ENCODE measurements at regions not wholly inside any gene's neighbourhood (a gene's known extent, or its start where the extent isn't known, plus 50 kb on each side); places are given as distances from the start of the nearest gene placed in this dataset.

DNA sequence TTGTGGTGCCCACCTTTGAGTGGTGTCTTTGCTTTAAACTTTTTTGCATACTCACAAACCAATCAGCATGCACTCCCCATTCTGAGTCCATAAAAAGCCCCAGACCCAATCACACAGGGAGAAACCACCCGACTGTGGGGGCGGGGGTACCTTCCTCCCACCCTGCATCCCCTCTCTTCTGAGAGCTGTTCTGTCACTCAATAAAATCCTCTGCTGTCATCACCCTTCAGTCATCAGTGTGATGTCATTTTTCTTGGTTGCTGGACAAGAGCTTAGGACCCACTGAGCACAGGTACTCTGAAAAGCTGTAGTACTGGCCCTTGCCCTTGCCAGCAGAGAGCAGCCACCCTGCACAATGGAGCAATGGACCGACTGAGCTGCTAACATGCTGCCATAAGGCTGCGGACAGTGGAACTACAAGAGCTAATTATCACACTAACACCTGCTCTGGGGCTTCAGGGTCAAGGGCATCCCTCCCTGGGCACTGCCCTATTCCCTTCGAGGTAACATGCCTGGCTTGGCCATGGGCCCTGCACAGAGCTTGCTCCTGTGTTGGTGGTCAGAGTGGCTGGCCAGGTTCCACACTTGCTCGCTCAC lies 62.9 kb upstream of the PGRMC2 start:
- H3K36me3 ChIP-seq (ENCODE audit: control insufficient read depth, insufficient read depth, low read length), result no peaks in the 10 kb centered on the region

DNA sequence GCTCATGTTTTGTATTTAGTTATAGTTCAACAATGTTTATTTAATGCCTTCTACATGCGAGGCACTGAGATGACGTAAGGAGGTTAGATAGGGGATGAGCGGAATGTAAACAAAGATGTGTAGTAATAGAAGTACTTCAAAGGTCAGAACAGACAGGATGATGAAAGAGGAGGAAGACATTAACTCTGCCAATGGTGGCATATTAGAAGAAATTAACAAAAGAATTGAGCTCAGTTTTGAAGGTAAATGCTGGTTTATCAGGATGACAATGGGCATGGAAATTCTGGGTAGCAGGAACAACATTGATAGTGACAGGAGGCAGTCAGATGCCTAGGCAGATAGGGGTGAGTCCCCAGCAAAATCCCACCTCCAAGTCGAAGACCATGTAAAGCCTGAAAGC lies 62.3 kb upstream of the PGRMC2 start:
- no peaks in the 10 kb centered on the region for H3K27me3 ChIP-seq (ENCODE audit: control insufficient read depth, insufficient read depth, low read length)
- no peak overlapping the region for H3K4me3 ChIP-seq (ENCODE audit: low read length)
- WGBS (ENCODE audit: insufficient coverage, insufficient read length), result 100% methylated on average over 3 of the region's 4 CpGs
- no peak overlapping the region for H3K27ac ChIP-seq (ENCODE audit: low read length)
- no peaks in the 10 kb centered on the region for H3K36me3 ChIP-seq (ENCODE audit: control insufficient read depth, insufficient read depth, low read length)
- H3K9me3 ChIP-seq (ENCODE audit: control insufficient read depth, insufficient read depth, low read length), result no peaks in the 10 kb centered on the region
- no peaks in the 10 kb centered on the region; the same call in 1 of the 2 replicates for H3K4me1 ChIP-seq (ENCODE audit: control insufficient read depth, insufficient read depth, low read length)
- DNase-seq (ENCODE audit: low read depth, low spot score), result no peak

More for the DNA sequence above, 62.9 kb upstream of the PGRMC2 start:
- Histone ChIP-seq H3K27me3 (ENCODE audit: control insufficient read depth, insufficient read depth, low read length) (no peaks in the 10 kb centered on the region), H3K4me3 (ENCODE audit: low read length) (no peak overlapping the region), H3K9me3 (ENCODE audit: control insufficient read depth, insufficient read depth, low read length) (no peaks in the 10 kb centered on the region), H3K4me1 (ENCODE audit: control insufficient read depth, insufficient read depth, low read length) (no peaks in the 10 kb centered on the region; the same call in 1 of the 2 replicates), H3K27ac (ENCODE audit: low read length) (no peak overlapping the region)
- DNase-seq (ENCODE audit: low read depth, low spot score), result no peak
- no CpG with 5 or more reads among the region's 6 CpGs for WGBS (ENCODE audit: insufficient coverage, insufficient read length)

DNA sequence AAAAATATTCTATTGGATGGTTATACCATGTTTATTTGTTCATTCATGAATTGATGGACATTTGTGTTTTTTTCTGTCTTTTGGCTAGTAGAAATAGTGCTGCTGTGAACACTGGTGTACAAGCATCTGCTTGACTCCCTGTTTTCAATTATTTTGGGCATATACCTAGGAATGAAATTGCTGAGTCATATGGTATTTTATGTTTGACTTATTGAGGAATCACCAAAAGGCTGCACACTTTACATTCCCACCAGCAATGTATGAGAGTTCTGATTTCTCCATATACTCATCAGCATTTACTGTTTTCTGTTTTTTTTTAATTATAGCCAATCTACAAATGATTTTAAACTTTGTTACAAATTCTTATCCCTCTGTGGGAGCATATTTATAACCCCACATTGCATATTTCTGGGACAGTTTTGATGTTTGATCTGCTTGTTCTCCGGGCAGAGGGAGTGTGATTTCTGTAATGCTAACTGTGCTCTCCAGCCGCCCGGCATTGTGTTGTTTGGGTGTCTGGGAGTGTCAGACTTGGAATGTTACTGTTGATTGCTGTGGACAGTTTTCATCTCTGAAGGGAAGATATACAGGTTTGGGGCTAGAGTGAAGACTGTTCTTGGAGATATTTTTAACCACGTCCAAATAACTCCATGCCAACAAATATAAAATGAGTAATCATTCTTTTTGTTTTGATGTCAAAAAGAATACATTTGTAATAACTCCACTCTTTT lies 60.5 kb upstream of the PGRMC2 start:
- H3K4me1 ChIP-seq (ENCODE audit: control insufficient read depth, insufficient read depth, low read length), result no peaks in the 10 kb centered on the region; the same call in 1 of the 2 replicates
- no CpG with 5 or more reads among the region's 4 CpGs for WGBS (ENCODE audit: insufficient coverage, insufficient read length)
- no peaks in the 10 kb centered on the region for H3K9me3 ChIP-seq (ENCODE audit: control insufficient read depth, insufficient read depth, low read length)
- no peak for DNase-seq (ENCODE audit: low read depth, low spot score)
- no peaks in the 10 kb centered on the region for H3K36me3 ChIP-seq (ENCODE audit: control insufficient read depth, insufficient read depth, low read length)
- no peak overlapping the region for H3K27ac ChIP-seq (ENCODE audit: low read length)
- H3K27me3 ChIP-seq (ENCODE audit: control insufficient read depth, insufficient read depth, low read length), result no peaks in the 10 kb centered on the region
- H3K4me3 ChIP-seq (ENCODE audit: low read length), result no peak overlapping the region

DNA sequence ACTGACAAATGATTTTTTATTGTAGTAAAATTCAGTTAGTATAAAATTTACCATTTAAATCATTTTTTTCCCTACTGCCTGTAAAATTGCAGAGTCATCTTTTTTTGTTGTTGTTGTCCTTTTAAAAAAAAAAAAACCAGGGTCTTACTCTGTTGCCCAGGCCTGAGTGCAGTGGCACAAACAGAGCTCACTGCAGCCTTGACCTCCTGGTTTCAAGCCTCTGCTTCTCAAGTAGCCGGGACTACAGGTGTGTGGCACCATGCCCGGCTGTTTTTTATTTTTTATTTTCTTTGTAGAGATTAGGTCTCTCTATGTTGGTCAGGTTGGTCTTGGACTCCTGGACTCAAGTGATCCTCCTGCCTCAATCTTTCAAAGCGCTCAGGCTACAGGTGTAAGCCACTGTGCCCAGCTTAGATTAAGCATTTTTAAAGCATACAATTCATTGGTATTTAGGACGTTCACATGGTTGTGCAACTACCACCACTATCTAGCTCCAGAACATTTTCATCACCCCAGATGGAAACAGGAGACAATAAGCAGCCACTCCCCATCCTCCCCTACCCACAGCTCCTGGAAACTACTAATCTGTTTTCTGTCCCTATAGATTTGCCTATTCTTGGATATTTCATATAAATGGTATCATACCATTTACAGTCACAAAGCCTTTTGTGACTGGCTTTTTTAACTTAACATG lies 59.7 kb upstream of the PGRMC2 start:
- Histone ChIP-seq H3K4me1 (ENCODE audit: control insufficient read depth, insufficient read depth, low read length) (no peaks in the 10 kb centered on the region; the same call in 1 of the 2 replicates), H3K27me3 (ENCODE audit: control insufficient read depth, insufficient read depth, low read length) (no peaks in the 10 kb centered on the region), H3K4me3 (ENCODE audit: low read length) (no peak overlapping the region), H3K9me3 (ENCODE audit: control insufficient read depth, insufficient read depth, low read length) (no peaks in the 10 kb centered on the region), H3K27ac (ENCODE audit: low read length) (no peak overlapping the region), H3K36me3 (ENCODE audit: control insufficient read depth, insufficient read depth, low read length) (no peaks in the 10 kb centered on the region)
- no peak for DNase-seq (ENCODE audit: low read depth, low spot score)
- no CpG with 5 or more reads among the region's 4 CpGs for WGBS (ENCODE audit: insufficient coverage, insufficient read length)

DNA sequence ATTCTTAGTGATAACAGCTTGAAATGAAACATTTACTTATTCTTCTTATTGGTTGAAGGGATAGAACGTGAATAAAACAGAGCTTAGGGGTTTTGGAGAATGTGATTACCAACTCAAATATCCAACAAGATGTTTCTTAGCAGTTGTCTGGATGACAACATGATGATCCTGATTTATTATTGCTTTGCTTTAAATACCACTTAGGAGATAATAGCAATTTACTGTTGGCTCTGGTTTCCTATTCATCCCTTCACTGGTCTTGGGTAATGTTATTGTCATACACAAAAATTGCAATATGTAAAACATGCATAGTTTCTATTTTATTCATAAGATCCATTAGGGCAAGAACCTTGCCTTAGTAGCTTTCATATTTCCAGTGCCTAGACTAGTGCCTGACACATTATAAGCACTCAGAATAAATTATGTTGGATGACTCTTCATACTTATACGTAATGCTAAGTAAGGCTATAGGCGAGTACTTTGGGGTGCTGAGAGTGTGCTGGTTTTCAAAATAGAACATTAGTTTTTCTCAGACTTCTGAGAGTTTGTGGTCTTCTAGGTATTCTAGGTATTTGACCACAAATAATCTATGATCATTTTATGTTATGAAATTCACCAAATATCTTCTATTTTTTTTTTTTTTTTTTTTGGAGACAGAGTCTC lies 58.6 kb upstream of the PGRMC2 start:
- WGBS (ENCODE audit: insufficient coverage, insufficient read length), result no CpG with 5 or more reads among the region's 3 CpGs
- DNase-seq (ENCODE audit: low read depth, low spot score), result no peak
- H3K27ac ChIP-seq (ENCODE audit: low read length), result no peak overlapping the region
- H3K9me3 ChIP-seq (ENCODE audit: control insufficient read depth, insufficient read depth, low read length), result no peaks in the 10 kb centered on the region
- H3K4me3 ChIP-seq (ENCODE audit: low read length), result no peak overlapping the region
- H3K27me3 ChIP-seq (ENCODE audit: control insufficient read depth, insufficient read depth, low read length), result no peaks in the 10 kb centered on the region
- H3K4me1 ChIP-seq (ENCODE audit: control insufficient read depth, insufficient read depth, low read length), result no peaks in the 10 kb centered on the region; the same call in 1 of the 2 replicates
- H3K36me3 ChIP-seq (ENCODE audit: control insufficient read depth, insufficient read depth, low read length), result no peaks in the 10 kb centered on the region

DNA sequence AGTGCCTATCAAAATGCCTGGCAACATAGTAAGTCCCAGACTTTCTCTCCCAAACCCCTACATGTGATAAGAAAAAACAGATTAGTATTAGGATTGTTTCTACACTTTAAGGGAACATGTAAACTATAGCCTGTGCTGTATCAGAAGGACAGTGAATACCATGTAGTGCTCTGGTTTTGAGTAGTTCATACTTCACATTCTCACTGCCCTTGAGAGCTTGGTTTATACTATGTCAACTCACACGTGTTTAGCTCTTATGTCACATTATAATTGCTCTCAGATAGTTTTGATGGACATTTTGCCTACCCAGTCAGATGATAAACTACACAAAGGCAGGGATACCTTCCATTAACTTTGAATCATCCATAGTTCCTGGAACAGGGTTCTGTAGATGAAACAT lies 58.0 kb upstream of the PGRMC2 start:
- no peak for DNase-seq (ENCODE audit: low read depth, low spot score)
- H3K36me3 ChIP-seq (ENCODE audit: control insufficient read depth, insufficient read depth, low read length), result no peaks in the 10 kb centered on the region
- H3K27me3 ChIP-seq (ENCODE audit: control insufficient read depth, insufficient read depth, low read length), result no peaks in the 10 kb centered on the region
- H3K4me3 ChIP-seq (ENCODE audit: low read length), result no peak overlapping the region
- H3K4me1 ChIP-seq (ENCODE audit: control insufficient read depth, insufficient read depth, low read length), result no peaks in the 10 kb centered on the region; the same call in 1 of the 2 replicates
- WGBS (ENCODE audit: insufficient coverage, insufficient read length), result no CpG with 5 or more reads among the region's 1 CpG
- H3K9me3 ChIP-seq (ENCODE audit: control insufficient read depth, insufficient read depth, low read length), result no peaks in the 10 kb centered on the region
- no peak overlapping the region for H3K27ac ChIP-seq (ENCODE audit: low read length)

DNA sequence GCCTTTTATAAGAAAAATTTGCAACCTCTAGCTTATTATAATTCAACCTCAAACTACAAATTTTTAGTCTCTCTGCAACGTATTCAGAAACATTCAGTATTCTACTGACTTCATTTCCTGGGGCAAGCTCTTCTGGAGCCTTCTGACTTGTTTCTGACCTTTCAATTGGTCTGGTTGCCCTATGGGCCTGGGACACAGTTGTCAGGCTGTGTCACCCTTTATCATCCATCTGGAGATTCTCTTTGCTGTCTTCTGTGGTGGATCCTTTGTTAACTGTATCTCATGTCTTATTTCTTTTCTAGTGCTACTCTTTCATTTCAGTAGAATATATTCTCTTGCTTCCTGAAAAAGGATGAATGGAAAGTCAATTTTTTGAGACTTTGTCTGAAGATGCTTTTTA lies 55.1 kb upstream of the PGRMC2 start:
- no peak for DNase-seq (ENCODE audit: low read depth, low spot score)
- Histone ChIP-seq H3K27ac (ENCODE audit: low read length) (no peak overlapping the region), H3K27me3 (ENCODE audit: control insufficient read depth, insufficient read depth, low read length) (no peaks in the 10 kb centered on the region), H3K4me3 (ENCODE audit: low read length) (no peak overlapping the region), H3K36me3 (ENCODE audit: control insufficient read depth, insufficient read depth, low read length) (no peaks in the 10 kb centered on the region), H3K9me3 (ENCODE audit: control insufficient read depth, insufficient read depth, low read length) (no peaks in the 10 kb centered on the region), H3K4me1 (ENCODE audit: control insufficient read depth, insufficient read depth, low read length) (no peaks in the 10 kb centered on the region)
- WGBS (ENCODE audit: insufficient coverage, insufficient read length), result no CpG with 5 or more reads among the region's 1 CpG

DNA sequence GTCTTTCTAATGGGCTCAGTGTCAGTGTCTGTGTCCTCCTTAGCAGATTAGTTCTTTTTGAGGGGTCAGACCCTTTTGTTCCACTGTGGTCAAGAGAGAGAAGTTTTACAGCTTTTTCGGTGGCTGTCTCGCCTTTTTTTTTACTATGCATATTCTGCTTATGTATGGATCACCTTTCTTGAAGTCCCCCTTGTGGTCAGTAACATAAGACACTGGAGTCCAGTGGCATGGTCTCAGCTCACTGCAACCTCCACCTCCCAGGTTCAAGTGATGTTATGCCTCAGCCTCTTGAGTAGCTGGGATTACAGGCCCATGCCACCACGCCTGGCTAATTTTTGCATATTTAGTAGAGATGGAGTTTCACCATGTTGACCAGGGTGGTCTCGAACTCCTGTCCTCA lies 54.0 kb upstream of the PGRMC2 start:
- no peak for DNase-seq (ENCODE audit: low read depth, low spot score)
- Histone ChIP-seq H3K4me1 (ENCODE audit: control insufficient read depth, insufficient read depth, low read length) (no peaks in the 10 kb centered on the region), H3K4me3 (ENCODE audit: low read length) (no peak overlapping the region), H3K27me3 (ENCODE audit: control insufficient read depth, insufficient read depth, low read length) (no peaks in the 10 kb centered on the region), H3K27ac (ENCODE audit: low read length) (no peak overlapping the region), H3K9me3 (ENCODE audit: control insufficient read depth, insufficient read depth, low read length) (no peaks in the 10 kb centered on the region), H3K36me3 (ENCODE audit: control insufficient read depth, insufficient read depth, low read length) (no peaks in the 10 kb centered on the region)
- WGBS (ENCODE audit: insufficient coverage, insufficient read length), result no CpG with 5 or more reads among the region's 4 CpGs

DNA sequence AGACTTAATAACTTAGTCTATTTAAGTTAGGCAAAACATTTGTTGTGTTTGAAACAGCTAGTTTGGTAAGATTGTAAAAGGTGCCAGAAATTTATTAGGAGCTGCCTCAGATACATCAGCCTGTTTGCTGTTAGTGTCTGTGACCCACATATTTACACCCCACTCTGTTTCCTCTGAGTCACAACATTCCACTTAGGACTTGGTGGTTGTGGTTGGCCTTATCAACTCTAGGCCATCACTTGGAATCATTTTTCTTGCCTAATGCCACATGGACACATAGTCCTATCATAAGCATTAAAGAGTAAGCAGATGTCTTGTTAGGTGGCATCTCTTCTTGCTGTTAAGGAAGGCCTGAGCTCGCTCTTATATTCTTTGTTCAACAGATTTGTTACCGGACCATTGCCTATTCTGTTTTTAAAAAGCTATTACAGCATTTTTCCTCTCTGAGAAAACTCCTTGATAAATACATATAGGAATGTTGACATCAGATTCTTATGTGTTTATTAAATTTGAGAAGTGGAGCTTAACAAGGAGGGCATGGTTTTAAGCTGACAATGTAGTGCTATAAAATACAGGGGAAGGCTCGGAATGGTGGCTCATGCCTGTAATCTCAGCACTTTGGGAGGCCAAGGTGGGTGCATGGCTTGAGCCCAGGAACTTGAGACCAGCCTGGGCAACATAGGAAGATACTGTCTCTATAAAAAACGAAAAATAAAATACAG lies 51.2 kb upstream of the PGRMC2 start:
- Histone ChIP-seq H3K27ac (ENCODE audit: low read length) (no peak overlapping the region), H3K9me3 (ENCODE audit: control insufficient read depth, insufficient read depth, low read length) (no peaks in the 10 kb centered on the region), H3K27me3 (ENCODE audit: control insufficient read depth, insufficient read depth, low read length) (no peaks in the 10 kb centered on the region), H3K4me1 (ENCODE audit: control insufficient read depth, insufficient read depth, low read length) (no peaks in the 10 kb centered on the region), H3K4me3 (ENCODE audit: low read length) (no peak overlapping the region), H3K36me3 (ENCODE audit: control insufficient read depth, insufficient read depth, low read length) (no peaks in the 10 kb centered on the region)
- WGBS (ENCODE audit: insufficient coverage, insufficient read length), result no CpG with 5 or more reads among the region's 4 CpGs
- DNase-seq (ENCODE audit: low read depth, low spot score), result no peak

DNA sequence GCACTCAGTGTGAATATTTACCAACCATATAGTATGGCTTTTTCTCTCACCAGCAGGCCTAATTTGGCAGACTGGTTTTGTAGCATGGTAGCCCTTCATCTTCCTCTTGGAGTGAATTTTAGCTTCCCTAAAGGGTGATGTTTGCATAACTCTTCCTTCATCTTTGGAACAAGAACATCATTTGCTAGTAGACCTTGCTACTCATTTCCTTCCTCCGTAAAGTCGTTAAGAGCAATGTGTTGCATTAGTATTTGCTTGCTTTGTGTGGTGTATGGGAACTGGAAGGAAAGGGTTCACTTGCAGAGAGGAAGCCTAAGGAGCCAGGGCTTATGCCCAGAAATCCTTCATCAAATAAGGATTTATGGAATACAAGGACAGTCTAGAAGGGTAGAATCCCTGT lies 50.2 kb upstream of the PGRMC2 start:
- no peak overlapping the region for H3K27ac ChIP-seq (ENCODE audit: low read length)
- no peak for DNase-seq (ENCODE audit: low read depth, low spot score)
- WGBS (ENCODE audit: insufficient coverage, insufficient read length), result no CpG with 5 or more reads among the region's 2 CpGs

More for the DNA sequence above, 50.2 kb upstream of the PGRMC2 start:
- H3K9me3 ChIP-seq (ENCODE audit: control insufficient read depth, insufficient read depth, low read length), result no peaks in the 10 kb centered on the region
- H3K4me1 ChIP-seq (ENCODE audit: control insufficient read depth, insufficient read depth, low read length), result no peaks in the 10 kb centered on the region
- no peaks in the 10 kb centered on the region for H3K27me3 ChIP-seq (ENCODE audit: control insufficient read depth, insufficient read depth, low read length)
- H3K36me3 ChIP-seq (ENCODE audit: control insufficient read depth, insufficient read depth, low read length), result no peaks in the 10 kb centered on the region
- H3K4me3 ChIP-seq (ENCODE audit: low read length), result no peak overlapping the region

Measured in iPS DF 6.9 (cell line).